NCI-H1417 treated with DMSO at 0.1 percent for 48 hours (cell line): ENCODE measurements at regions not wholly inside any gene's neighbourhood (a gene's known extent, or its start where the extent isn't known, plus 50 kb on each side); places are given as distances from the start of the nearest gene placed in this dataset.
"Not testable (repeated sequence)": the region's sequence is repeated elsewhere in the genome, so short reads cannot be mapped to it uniquely, and the experiment has no call there.

ENCODE experiments used
- DNase-seq: peaks from one replicate; lab custom pipeline; 2025; lab: John Stamatoyannopoulos, UW

GRCh38 chr13:54267253-54267668, 1238.6 kb downstream of the OLFM4 start:
- not testable (repeated sequence) for DNase-seq

- not testable (repeated sequence) for DNase-seq
Observed at GRCh38 chr13:54268013-54268695, 1239.5 kb downstream of the OLFM4 start.

GRCh38 chr13:54287062-54287764, 1258.6 kb downstream of the OLFM4 start:
- no peak for DNase-seq

GRCh38 chr13:54301085-54301484, 1272.5 kb downstream of the OLFM4 start:
- DNase-seq, result no peak

GRCh38 chr13:54305377-54305776, 1276.8 kb downstream of the OLFM4 start:
- DNase-seq, result no peak

- no peak for DNase-seq
Observed at GRCh38 chr13:54312885-54313284, 1284.3 kb downstream of the OLFM4 start.

- no peak for DNase-seq
Observed at GRCh38 chr13:54317722-54318121, 1289.1 kb downstream of the OLFM4 start.

GRCh38 chr13:54337540-54337939, 1308.9 kb downstream of the OLFM4 start:
- no peak for DNase-seq

- no peak for DNase-seq
Observed at GRCh38 chr13:54347531-54347930, 1318.9 kb downstream of the OLFM4 start.

GRCh38 chr13:54356209-54356608, 1327.6 kb downstream of the OLFM4 start:
- no peak for DNase-seq

- no peak for DNase-seq
Observed at GRCh38 chr13:54356849-54357248, 1328.2 kb downstream of the OLFM4 start.

- no peak for DNase-seq
Observed at GRCh38 chr13:54357284-54357933, 1328.8 kb downstream of the OLFM4 start.

GRCh38 chr13:54361460-54361859, 1332.8 kb downstream of the OLFM4 start:
- DNase-seq, result no peak

- no peak for DNase-seq
Observed at GRCh38 chr13:54366728-54367127, 1338.1 kb downstream of the OLFM4 start.

- no peak for DNase-seq
Observed at GRCh38 chr13:54367639-54368271, 1339.1 kb downstream of the OLFM4 start.

GRCh38 chr13:54368387-54368786, 1339.8 kb downstream of the OLFM4 start:
- no peak for DNase-seq

- DNase-seq, result peak; percentile 41
Observed at GRCh38 chr13:54373211-54373610, 1344.6 kb downstream of the OLFM4 start.

- DNase-seq, result no peak
Observed at GRCh38 chr13:54379461-54379860, 1350.8 kb downstream of the OLFM4 start.

GRCh38 chr13:54383604-54384003, 1355.0 kb downstream of the OLFM4 start:
- DNase-seq, result no peak

- no peak for DNase-seq
Observed at GRCh38 chr13:54387625-54388024, 1359.0 kb downstream of the OLFM4 start.

- no peak for DNase-seq
Observed at GRCh38 chr13:54390841-54391240, 1362.2 kb downstream of the OLFM4 start.

- no peak for DNase-seq
Observed at GRCh38 chr13:54394085-54394700, 1365.6 kb downstream of the OLFM4 start.
